ENCODE measurements at regions not wholly inside any gene's neighbourhood (a gene's known extent, or its start where the extent isn't known, plus 50 kb on each side); places are given as distances from the start of the nearest gene placed in this dataset.

- H3K4me3 ChIP-seq = no peak overlapping the region
- 61 to 79% methylated on average over 2 of the region's 2 CpGs for WGBS, 2 donors
- TF ChIP-seq CTCF (IDR thresholded peaks at IDR 0.05) (no peak), POLR2A (IDR thresholded peaks at IDR 0.05) (no peak)
- H3K36me3 ChIP-seq (ENCODE audit: low read depth, missing control alignments) = no peaks in the 10 kb centered on the region
- H3K27ac ChIP-seq = no peak overlapping the region
- intact Hi-C loops (cut with DNase I; ENCODE audit: low total_unique reads) = no loop called here
- DNase-seq = no peak
- no peaks in the 10 kb centered on the region for H3K4me1 ChIP-seq
- H3K9me3 ChIP-seq = no peaks in the 10 kb centered on the region
- H3K27me3 ChIP-seq = no peaks in the 10 kb centered on the region
These were observed 434.4 kb upstream of the ZMIZ1 start for GRCh38 chr10:78634389-78634815.

GRCh38 chr10:78634835-78635234 is 433.9 kb upstream of the ZMIZ1 start:
- no peak overlapping the region for H3K27ac ChIP-seq
- WGBS, 2 donors = 39 to 41% methylated on average over 2 of the region's 2 CpGs
- intact Hi-C loops (cut with DNase I; ENCODE audit: low total_unique reads) = no loop called here

GRCh38 chr10:78639629-78640028 is 429.1 kb upstream of the ZMIZ1 start:
- Histone ChIP-seq H3K9me3 (no peaks in the 10 kb centered on the region), H3K27ac (no peak overlapping the region), H3K4me1 (no peaks in the 10 kb centered on the region), H3K4me3 (no peak overlapping the region), H3K36me3 (ENCODE audit: low read depth, missing control alignments) (no peaks in the 10 kb centered on the region), H3K27me3 (no peaks in the 10 kb centered on the region)
- intact Hi-C loops (cut with DNase I; ENCODE audit: low total_unique reads) = no loop called here
- 92 to 98% methylated on average over 2 of the region's 2 CpGs for whole genome bisulfite sequencing, 2 donors
- no peak for DNase-seq
- no peak for TF ChIP-seq CTCF (IDR thresholded peaks at IDR 0.05)
- TF ChIP-seq POLR2A (IDR thresholded peaks at IDR 0.05) = no peak

More at GRCh38 chr10:78634835-78635234, 433.9 kb upstream of the ZMIZ1 start:
- no peaks in the 10 kb centered on the region for H3K4me1 ChIP-seq
- H3K27me3 ChIP-seq = no peaks in the 10 kb centered on the region
- no peak for DNase-seq
- H3K4me3 ChIP-seq = no peak overlapping the region
- no peaks in the 10 kb centered on the region for H3K36me3 ChIP-seq (ENCODE audit: low read depth, missing control alignments)
- TF ChIP-seq CTCF (IDR thresholded peaks at IDR 0.05) (no peak), POLR2A (IDR thresholded peaks at IDR 0.05) (no peak)
- no peaks in the 10 kb centered on the region for H3K9me3 ChIP-seq

GRCh38 chr10:78640796-78641636 is 427.8 kb upstream of the ZMIZ1 start:
- intact Hi-C loops (cut with DNase I; ENCODE audit: low total_unique reads) = no loop called here
- DNase-seq = no peak
- 87 to 93% methylated on average over 4 of the region's 4 CpGs for WGBS, 2 donors
- TF ChIP-seq CTCF (IDR thresholded peaks at IDR 0.05) (no peak), POLR2A (IDR thresholded peaks at IDR 0.05) (no peak)
- H3K4me1 ChIP-seq = no peaks in the 10 kb centered on the region
- H3K4me3 ChIP-seq = no peak overlapping the region
- H3K27me3 ChIP-seq = no peaks in the 10 kb centered on the region
- no peak overlapping the region for H3K27ac ChIP-seq
- no peaks in the 10 kb centered on the region for H3K36me3 ChIP-seq (ENCODE audit: low read depth, missing control alignments)
- no peaks in the 10 kb centered on the region for H3K9me3 ChIP-seq

- no peaks in the 10 kb centered on the region for H3K36me3 ChIP-seq (ENCODE audit: low read depth, missing control alignments)
- no peak for TF ChIP-seq POLR2A (IDR thresholded peaks at IDR 0.05)
- TF ChIP-seq CTCF (IDR thresholded peaks at IDR 0.05) = no peak
- intact Hi-C loops (cut with DNase I; ENCODE audit: low total_unique reads) = no loop called here
- H3K4me1 ChIP-seq = no peaks in the 10 kb centered on the region
- H3K27me3 ChIP-seq = no peaks in the 10 kb centered on the region
- no peak for DNase-seq
- no peaks in the 10 kb centered on the region for H3K9me3 ChIP-seq
- no peak overlapping the region for H3K4me3 ChIP-seq
- WGBS, 2 donors = 84 to 89% methylated on average over 5 of the region's 5 CpGs
- no peak overlapping the region for H3K27ac ChIP-seq
These were observed 427.1 kb upstream of the ZMIZ1 start for GRCh38 chr10:78641693-78642092.

All from testis (tissue), 2 donors.